ENCODE measurements at regions not wholly inside any gene's neighbourhood (a gene's known extent, or its start where the extent isn't known, plus 50 kb on each side); places are given as distances from the start of the nearest gene placed in this dataset.

DNA sequence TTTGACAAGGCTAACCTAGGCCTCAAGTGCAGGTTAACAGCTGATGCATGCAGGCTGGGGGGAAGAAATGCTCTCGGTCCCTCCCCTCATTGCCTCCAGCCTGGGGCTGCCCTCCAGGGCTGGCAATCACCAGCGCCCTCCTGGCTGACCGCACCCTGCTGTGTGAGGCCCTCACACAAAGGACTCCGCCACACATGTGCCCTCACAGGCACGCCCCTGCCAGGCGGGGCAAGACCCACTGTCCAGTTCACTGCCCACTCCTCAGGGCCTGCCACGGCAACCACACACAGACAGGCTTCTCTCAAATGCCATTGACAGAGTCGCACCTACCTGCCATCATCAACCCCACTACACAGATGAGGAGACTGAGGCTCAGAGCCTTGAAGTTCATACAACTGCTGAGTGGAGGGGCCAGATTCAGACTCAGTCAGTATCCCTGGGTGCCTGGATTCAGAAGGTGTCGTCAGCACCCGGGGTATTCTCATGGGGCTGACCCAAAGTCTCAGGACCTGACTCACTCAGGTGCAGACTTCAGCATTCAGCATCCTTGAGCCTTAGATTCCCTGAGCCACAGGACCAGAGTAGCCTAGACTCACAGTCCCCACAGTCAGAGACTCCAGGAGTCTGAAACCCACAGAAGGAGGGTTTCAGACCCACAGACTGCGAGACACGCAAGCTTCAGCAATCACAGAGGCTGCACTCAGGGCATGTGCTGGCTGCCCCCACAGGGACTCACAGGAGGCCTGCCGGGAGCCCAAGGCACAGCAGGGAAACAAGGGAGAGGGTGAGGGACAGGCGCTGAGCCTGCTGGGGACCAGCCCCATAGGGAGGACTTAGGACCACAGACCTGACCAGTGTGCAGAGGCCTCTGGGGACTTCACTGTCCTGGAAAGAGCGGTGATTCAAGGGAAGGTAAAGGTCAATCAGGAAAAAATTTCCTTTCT is 458.0 kb downstream of the MATN1 start:
- TF ChIP-seq, protein P1, sequence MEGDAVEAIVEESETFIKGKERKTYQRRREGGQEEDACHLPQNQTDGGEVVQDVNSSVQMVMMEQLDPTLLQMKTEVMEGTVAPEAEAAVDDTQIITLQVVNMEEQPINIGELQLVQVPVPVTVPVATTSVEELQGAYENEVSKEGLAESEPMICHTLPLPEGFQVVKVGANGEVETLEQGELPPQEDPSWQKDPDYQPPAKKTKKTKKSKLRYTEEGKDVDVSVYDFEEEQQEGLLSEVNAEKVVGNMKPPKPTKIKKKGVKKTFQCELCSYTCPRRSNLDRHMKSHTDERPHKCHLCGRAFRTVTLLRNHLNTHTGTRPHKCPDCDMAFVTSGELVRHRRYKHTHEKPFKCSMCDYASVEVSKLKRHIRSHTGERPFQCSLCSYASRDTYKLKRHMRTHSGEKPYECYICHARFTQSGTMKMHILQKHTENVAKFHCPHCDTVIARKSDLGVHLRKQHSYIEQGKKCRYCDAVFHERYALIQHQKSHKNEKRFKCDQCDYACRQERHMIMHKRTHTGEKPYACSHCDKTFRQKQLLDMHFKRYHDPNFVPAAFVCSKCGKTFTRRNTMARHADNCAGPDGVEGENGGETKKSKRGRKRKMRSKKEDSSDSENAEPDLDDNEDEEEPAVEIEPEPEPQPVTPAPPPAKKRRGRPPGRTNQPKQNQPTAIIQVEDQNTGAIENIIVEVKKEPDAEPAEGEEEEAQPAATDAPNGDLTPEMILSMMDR (conservative IDR thresholded peaks at IDR 0.05; ENCODE audit: low read depth, low read length), result no peak
- DNase-seq (ENCODE audit: low read depth), result no peak
- H3K4me3 ChIP-seq (ENCODE audit: low read depth, low read length), result no peak overlapping the region

DNA sequence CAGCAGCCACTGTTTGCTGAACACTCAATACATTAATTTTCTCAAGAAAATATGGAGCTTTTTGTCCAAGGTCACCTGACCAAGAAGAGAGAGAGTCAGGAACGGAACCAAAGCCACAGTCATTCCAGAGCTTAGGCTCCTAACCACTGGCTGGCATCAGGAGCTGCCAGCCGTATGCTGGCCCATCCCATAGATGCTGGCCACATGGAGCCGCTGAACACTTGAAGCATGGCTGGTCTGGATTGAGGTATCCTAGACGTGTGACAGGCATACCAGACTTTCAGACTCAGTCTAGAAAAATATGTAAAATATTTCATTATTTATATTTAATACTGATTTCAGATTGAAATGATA is 458.7 kb downstream of the MATN1 start:
- TF ChIP-seq, protein P1 (conservative IDR thresholded peaks at IDR 0.05; ENCODE audit: low read depth, low read length), result no peak
- H3K4me3 ChIP-seq (ENCODE audit: low read depth, low read length), result no peak overlapping the region
- no peak for DNase-seq (ENCODE audit: low read depth)

DNA sequence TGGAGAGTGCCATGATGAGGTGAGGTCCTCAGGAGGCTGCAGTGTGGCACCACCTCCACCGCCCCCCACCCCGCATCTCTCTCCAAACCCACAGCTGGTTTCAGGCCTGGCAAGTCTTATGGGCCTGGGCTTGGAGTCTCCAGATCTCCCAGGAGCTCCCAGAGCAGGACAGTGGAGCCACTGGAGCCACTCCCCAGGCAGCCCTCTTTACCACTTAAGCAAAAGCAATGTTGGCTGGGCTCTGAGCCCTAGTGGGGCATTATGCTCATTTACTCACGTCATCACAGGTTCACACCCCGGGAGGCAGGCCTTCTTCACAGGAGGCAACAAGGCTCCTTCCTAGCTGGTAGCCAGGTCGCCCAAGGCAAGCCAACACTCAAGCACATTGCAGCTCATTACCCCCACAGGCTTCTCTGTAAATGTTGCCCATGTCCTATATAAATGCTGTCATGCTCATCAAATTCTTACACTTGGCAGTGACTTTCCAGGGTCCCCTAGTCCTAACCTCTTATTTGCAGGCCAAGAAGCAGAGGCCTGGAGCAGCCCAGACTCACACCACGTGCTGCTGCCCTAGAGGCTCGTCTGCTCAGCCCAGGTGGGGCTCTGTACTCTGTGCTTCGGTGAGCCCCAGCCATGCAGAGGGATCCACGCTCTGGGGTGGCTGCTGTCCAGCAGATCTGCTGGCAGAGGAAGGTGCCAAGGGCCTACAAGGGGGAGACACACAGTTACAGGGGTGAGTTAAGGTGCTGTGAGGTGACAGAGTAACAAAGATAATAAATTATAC is 459.3 kb downstream of the MATN1 start:
- H3K4me3 ChIP-seq (ENCODE audit: low read depth, low read length), result no peak overlapping the region
- DNase-seq (ENCODE audit: low read depth), result no peak
- TF ChIP-seq, protein P1 (conservative IDR thresholded peaks at IDR 0.05; ENCODE audit: low read depth, low read length), result no peak

DNA sequence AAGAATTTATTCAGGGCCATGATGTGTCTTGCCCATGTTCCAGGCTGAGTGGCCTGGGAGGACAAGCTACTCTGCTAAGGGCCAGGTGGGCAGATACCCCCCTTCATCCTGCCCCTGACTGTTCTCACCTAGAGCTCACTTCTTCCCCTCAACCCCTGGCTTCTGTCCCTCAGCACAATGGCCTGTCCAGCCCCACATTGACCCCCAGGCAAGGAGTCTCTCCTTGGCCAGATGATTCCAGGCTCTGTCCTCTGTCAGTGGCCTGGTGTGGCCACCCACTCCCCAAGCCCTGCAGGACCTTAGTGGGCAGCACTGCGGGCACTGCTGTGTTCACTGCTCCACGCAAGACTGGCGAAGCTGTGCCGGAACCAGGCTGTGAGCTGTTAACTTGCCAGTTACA is 460.0 kb downstream of the MATN1 start:
- TF ChIP-seq, protein P1 (conservative IDR thresholded peaks at IDR 0.05; ENCODE audit: low read depth, low read length), result no peak
- no peak overlapping the region for H3K4me3 ChIP-seq (ENCODE audit: low read depth, low read length)
- DNase-seq (ENCODE audit: low read depth), result no peak

DNA sequence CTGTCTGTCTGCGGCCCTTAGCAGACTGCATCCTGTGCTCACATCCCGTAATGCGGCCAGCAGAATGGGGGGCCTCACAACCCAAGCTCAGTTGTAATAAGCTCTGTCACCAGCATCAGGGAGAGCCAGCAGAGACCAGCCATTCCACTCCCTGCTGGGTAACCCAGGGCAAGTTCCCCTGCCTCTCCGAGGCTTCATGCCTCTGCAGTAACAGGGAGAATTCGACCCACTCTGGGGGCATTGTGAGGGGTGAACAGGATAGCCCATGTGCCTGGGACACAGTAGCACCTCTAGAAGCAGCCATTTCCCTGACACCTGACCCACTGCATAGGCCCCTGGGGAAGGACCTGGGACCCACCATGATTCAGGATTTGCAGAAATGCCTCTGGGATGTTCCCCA is 461.2 kb downstream of the MATN1 start:
- DNase-seq (ENCODE audit: low read depth), result no peak
- no peak overlapping the region for H3K4me3 ChIP-seq (ENCODE audit: low read depth, low read length)
- TF ChIP-seq, protein P1 (conservative IDR thresholded peaks at IDR 0.05; ENCODE audit: low read depth, low read length), result no peak

DNA sequence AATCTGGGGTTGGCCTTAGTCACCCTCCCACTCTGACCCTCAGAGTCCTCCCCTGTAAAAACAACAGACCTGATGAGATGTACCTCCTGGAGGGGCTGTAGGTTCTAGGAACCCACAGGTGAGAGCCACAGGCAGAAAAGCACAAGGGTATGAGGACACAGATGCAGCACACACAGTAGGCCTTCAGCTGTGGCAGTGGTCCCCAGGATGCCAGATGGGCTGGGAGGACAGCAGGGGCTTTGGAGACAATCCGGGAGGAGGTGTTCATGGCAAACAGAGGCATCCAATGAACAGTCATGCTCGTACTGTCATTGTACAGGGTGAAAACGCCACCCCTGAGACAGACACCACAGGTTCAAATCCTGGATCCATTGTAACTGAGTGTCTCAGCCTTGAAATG is 463.1 kb downstream of the MATN1 start:
- no peak overlapping the region for H3K4me3 ChIP-seq (ENCODE audit: low read depth, low read length)
- TF ChIP-seq, protein P1 (conservative IDR thresholded peaks at IDR 0.05; ENCODE audit: low read depth, low read length), result no peak
- no peak for DNase-seq (ENCODE audit: low read depth)

Measured in choroid plexus epithelial cell (primary cell).